ENCODE measurements at regions not wholly inside any gene's neighbourhood (a gene's known extent, or its start where the extent isn't known, plus 50 kb on each side); places are given as distances from the start of the nearest gene placed in this dataset.
"Not testable (repeated sequence)": the region's sequence is repeated elsewhere in the genome, so short reads cannot be mapped to it uniquely, and the experiment has no call there.

DNA sequence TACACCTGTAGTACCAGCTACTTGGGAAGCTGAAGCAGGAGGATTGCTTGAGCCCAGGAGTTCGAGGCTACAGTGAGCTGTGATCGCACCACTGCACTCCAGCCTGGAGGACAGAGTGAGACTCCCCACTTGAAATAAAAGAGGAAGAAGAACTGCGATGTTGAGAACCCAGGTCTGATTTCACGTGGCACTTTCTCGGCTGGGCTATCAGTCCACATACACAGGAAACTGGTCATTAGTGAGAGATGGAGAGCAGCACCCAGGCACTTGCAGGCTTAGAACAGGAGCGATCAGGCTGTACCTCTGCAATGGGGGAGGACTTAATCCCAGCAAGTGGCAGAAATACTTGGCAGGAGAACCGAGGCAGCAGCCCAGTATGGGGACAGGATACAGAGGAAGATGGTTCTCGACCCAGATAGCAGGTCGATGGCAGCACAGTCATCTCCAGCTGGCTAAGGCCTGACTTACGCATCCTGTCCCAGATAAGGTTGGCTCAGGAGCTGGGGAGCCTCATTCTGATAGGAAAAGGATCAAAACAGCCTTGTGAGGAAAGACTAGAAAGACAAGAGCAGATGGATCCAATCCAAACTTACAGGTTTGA, 487.7 kb upstream of the AUTS2 start:
- intact Hi-C loops (cut with micrococcal nuclease; ENCODE audit: unreplicated experiment) = no loop called here
- ChIA-PET POLR2A (ENCODE audit: low non-redundant PET) (no interaction called here), CTCF (no interaction called here)
- no peak for DNase-seq (ENCODE audit: low spot score)
- Histone ChIP-seq H3K27me3 (replicated peaks; ENCODE audit: insufficient read depth, low read depth, low read length, poor library complexity) (no peaks in the 10 kb centered on the region), H3K9me3 (ENCODE audit: low read depth, low read length, poor library complexity, severe bottlenecking) (no peaks in the 10 kb centered on the region), H3K4me3 (ENCODE audit: low read depth, low read length, poor library complexity, severe bottlenecking) (no peak overlapping the region), H3K36me3 (ENCODE audit: insufficient read depth, low read length, poor library complexity, severe bottlenecking) (no peaks in the 10 kb centered on the region), H3K4me1 (ENCODE audit: insufficient read depth, low read length, poor library complexity, severe bottlenecking) (no peaks in the 10 kb centered on the region), H3K27ac (ENCODE audit: low read depth, low read length, poor library complexity, severe bottlenecking) (no peak overlapping the region)
- TF ChIP-seq, protein P1, sequence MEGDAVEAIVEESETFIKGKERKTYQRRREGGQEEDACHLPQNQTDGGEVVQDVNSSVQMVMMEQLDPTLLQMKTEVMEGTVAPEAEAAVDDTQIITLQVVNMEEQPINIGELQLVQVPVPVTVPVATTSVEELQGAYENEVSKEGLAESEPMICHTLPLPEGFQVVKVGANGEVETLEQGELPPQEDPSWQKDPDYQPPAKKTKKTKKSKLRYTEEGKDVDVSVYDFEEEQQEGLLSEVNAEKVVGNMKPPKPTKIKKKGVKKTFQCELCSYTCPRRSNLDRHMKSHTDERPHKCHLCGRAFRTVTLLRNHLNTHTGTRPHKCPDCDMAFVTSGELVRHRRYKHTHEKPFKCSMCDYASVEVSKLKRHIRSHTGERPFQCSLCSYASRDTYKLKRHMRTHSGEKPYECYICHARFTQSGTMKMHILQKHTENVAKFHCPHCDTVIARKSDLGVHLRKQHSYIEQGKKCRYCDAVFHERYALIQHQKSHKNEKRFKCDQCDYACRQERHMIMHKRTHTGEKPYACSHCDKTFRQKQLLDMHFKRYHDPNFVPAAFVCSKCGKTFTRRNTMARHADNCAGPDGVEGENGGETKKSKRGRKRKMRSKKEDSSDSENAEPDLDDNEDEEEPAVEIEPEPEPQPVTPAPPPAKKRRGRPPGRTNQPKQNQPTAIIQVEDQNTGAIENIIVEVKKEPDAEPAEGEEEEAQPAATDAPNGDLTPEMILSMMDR (conservative IDR thresholded peaks at IDR 0.05; ENCODE audit: low read depth, low read length) = no peak
- TF ChIP-seq EZH2 (IDR thresholded peaks at IDR 0.05; ENCODE audit: borderline replicate concordance, low read depth, low read length, poor library complexity, severe bottlenecking) = no peak
- BruUV-seq (replicated peaks) = no TSS peak

DNA sequence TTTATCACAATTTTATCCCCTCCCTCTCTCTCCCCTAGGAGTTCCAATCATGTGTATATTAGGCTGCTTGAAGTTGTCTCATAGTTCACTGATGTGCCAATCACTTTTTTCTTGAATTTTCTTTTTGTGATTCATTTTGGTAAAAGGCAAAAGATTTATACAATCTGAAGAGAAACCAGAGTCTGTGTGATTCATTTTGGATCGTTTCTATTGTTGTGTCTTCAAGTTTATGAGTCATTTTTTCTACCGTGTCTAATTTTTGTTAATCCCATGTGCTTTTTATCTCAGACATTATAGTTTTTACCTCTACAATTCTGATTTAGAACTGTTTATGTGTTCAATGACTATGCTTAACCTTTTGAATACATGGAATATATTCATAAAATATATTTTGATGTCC, 483.9 kb upstream of the AUTS2 start:
- POLR2A ChIA-PET (ENCODE audit: low non-redundant PET) = no interaction called here
- Histone ChIP-seq H3K4me1 (ENCODE audit: insufficient read depth, low read length, poor library complexity, severe bottlenecking) (no peaks in the 10 kb centered on the region), H3K4me3 (ENCODE audit: low read depth, low read length, poor library complexity, severe bottlenecking) (no peak overlapping the region), H3K9me3 (ENCODE audit: low read depth, low read length, poor library complexity, severe bottlenecking) (no peaks in the 10 kb centered on the region), H3K27me3 (replicated peaks; ENCODE audit: insufficient read depth, low read depth, low read length, poor library complexity) (no peaks in the 10 kb centered on the region), H3K36me3 (ENCODE audit: insufficient read depth, low read length, poor library complexity, severe bottlenecking) (no peaks in the 10 kb centered on the region), H3K27ac (ENCODE audit: low read depth, low read length, poor library complexity, severe bottlenecking) (no peak overlapping the region)
- CTCF ChIA-PET = no interaction called here
- DNase-seq (ENCODE audit: low spot score) = no peak
- intact Hi-C loops (cut with micrococcal nuclease; ENCODE audit: unreplicated experiment) = no loop called here
- TF ChIP-seq EZH2 (IDR thresholded peaks at IDR 0.05; ENCODE audit: borderline replicate concordance, low read depth, low read length, poor library complexity, severe bottlenecking) = no peak
- TF ChIP-seq, protein P1 (conservative IDR thresholded peaks at IDR 0.05; ENCODE audit: low read depth, low read length) = no peak
- no TSS peak for BruUV-seq (replicated peaks)

DNA sequence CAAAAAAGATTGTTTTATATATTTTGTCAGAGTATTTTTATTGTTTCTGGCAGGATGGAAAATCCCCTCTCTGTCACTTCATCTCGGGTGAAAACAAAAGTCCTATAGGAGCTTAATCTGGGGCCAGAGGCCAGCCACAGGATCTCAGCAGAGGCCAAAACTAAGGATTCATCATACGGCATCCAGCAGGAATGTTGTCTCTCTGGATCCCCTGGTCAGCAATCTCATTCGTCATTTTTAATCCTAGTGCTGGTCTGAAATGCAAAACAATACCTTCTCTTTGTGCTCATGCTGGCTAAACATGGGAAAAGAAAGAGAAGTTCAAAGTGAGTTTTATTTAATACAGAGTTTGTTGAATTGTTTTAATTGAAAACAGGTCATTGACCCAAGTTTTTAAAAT, 482.5 kb upstream of the AUTS2 start:
- no peaks in the 10 kb centered on the region for H3K4me1 ChIP-seq (ENCODE audit: insufficient read depth, low read length, poor library complexity, severe bottlenecking)
- no peak for TF ChIP-seq EZH2 (IDR thresholded peaks at IDR 0.05; ENCODE audit: borderline replicate concordance, low read depth, low read length, poor library complexity, severe bottlenecking)
- TF ChIP-seq, protein P1 (conservative IDR thresholded peaks at IDR 0.05; ENCODE audit: low read depth, low read length) = no peak
- CTCF ChIA-PET = no interaction called here
- BruUV-seq (replicated peaks) = no TSS peak
- POLR2A ChIA-PET (ENCODE audit: low non-redundant PET) = no interaction called here
- no peak for DNase-seq (ENCODE audit: low spot score)
- intact Hi-C loops (cut with micrococcal nuclease; ENCODE audit: unreplicated experiment) = no loop called here
- H3K27me3 ChIP-seq (replicated peaks; ENCODE audit: insufficient read depth, low read depth, low read length, poor library complexity) = no peaks in the 10 kb centered on the region
- no peaks in the 10 kb centered on the region for H3K9me3 ChIP-seq (ENCODE audit: low read depth, low read length, poor library complexity, severe bottlenecking)
- no peaks in the 10 kb centered on the region for H3K36me3 ChIP-seq (ENCODE audit: insufficient read depth, low read length, poor library complexity, severe bottlenecking)
- no peak overlapping the region for H3K4me3 ChIP-seq (ENCODE audit: low read depth, low read length, poor library complexity, severe bottlenecking)
- no peak overlapping the region for H3K27ac ChIP-seq (ENCODE audit: low read depth, low read length, poor library complexity, severe bottlenecking)

DNA sequence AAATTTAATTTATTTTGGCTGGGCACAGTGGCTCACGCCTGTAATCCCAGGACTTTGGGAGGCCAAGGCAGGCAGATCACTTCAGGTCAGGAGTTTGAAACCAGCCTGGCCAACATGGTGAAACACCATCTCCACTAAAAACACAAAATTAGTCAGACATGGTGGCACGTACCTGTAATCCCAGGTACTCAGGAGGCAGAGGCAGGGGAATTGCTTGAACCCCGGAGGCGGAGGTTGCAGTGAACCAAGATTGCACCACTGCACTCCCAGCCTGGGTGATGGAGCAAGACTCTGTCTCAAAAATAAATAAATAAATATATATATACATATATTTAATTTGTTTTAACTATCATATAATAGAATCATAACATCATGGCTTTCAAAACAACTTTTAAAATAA, 482.1 kb upstream of the AUTS2 start:
- DNase-seq (ENCODE audit: low spot score); H3K27me3 ChIP-seq (replicated peaks; ENCODE audit: insufficient read depth, low read depth, low read length, poor library complexity); POLR2A ChIA-PET (ENCODE audit: low non-redundant PET); H3K9me3 ChIP-seq (ENCODE audit: low read depth, low read length, poor library complexity, severe bottlenecking); CTCF ChIA-PET; intact Hi-C loops (cut with micrococcal nuclease; ENCODE audit: unreplicated experiment); H3K4me1 ChIP-seq (ENCODE audit: insufficient read depth, low read length, poor library complexity, severe bottlenecking); H3K36me3 ChIP-seq (ENCODE audit: insufficient read depth, low read length, poor library complexity, severe bottlenecking); BruUV-seq (replicated peaks); H3K27ac ChIP-seq (ENCODE audit: low read depth, low read length, poor library complexity, severe bottlenecking); H3K4me3 ChIP-seq (ENCODE audit: low read depth, low read length, poor library complexity, severe bottlenecking): not testable (repeated sequence)

All from A673 (cell line).